Stomach (tissue), 8 donors: ENCODE measurements at regions not wholly inside any gene's neighbourhood (a gene's known extent, or its start where the extent isn't known, plus 50 kb on each side); places are given as distances from the start of the nearest gene placed in this dataset.

Source experiments
- DNase-seq, 2 donors: peaks; one replicate each; pipeline versions ENCODE4 v3.0.0 to v3.0.0-alpha.2; 2013 to 2019
- H3K27ac ChIP-seq, 5 donors: fragments of 200-600 bp in 4 of 5; sonication (generic) in 4 of 5; one replicate each; pipeline ENCODE4 v1.5.1; 2013 to 2019; ENCODE audit warnings: mild to moderate bottlenecking in 1 of 5, moderate library complexity in 1 of 5
- H3K27me3 ChIP-seq, 3 donors: fragments of 200-600 bp; sonication (generic); one replicate each; pipeline ENCODE4 v1.5.1; 2017 to 2019; ENCODE audit warnings: mixed run types in 1 of 3
- H3K36me3 ChIP-seq, 4 donors: fragments of 200-600 bp; sonication (generic); 1 replicate in 3 of 4; 2 replicates in 1 of 4; pipeline ENCODE4 v1.5.1; 2016 to 2019
- H3K4me1 ChIP-seq, 4 donors: fragments of 200-600 bp; sonication (generic); one replicate each; pipeline ENCODE4 v1.5.1; 2016 to 2019
- H3K4me3 ChIP-seq, 4 donors: fragments of 200-600 bp; sonication (generic) in 3 of 4; one replicate each; pipeline ENCODE4 v1.5.1; 2016 to 2019; ENCODE audit warnings: mild to moderate bottlenecking in 1 of 4
- H3K9me3 ChIP-seq, 4 donors: fragments of 200-600 bp; sonication (generic); one replicate each; pipeline ENCODE4 v1.5.1; 2016 to 2019
- CTCF ChIP-seq, 7 experiments: fragments of 450-650 bp in 4 of 7; fragments of 200-600 bp in 3 of 7; sonication (generic) in 3 of 7; IDR thresholded peaks; one replicate each; pipeline ENCODE4 v1.5.1; 2016 to 2019; ENCODE audit warnings: antibody characterized with exemption in 7 of 7, control low read depth in 2 of 7, mild to moderate bottlenecking in 1 of 7
- EP300 ChIP-seq: sonication (generic); formaldehyde crosslinking; IDR thresholded peaks from one replicate; pipeline ENCODE4 v1.6.1; 2017; ENCODE audit warnings: antibody characterized with exemption
- POLR2A ChIP-seq, 4 donors: fragments of 450-650 bp; IDR thresholded peaks; one replicate each; pipeline ENCODE4 v1.6.1; 2016; ENCODE audit warnings: antibody characterized with exemption in 4 of 4, control low read depth in 2 of 4, mild to moderate bottlenecking in 1 of 4, moderate library complexity in 1 of 4
- POLR2AphosphoS5 ChIP-seq, 3 donors: sonication (generic); formaldehyde crosslinking; IDR thresholded peaks; one replicate each; pipeline ENCODE4 v1.6.1; 2016; ENCODE audit warnings: antibody characterized with exemption in 3 of 3
- WGBS, 5 donors: extraction: QIAGEN DNeasy Blood & Tissue Kit in 3 of 5; methylation state at CpG; one replicate each; pipeline versions ENCODE4 v1.1.5 to v1.1.7; 2013 to 2018; 5-methylcytosine and 5-hydroxymethylcytosine counted together
- intact Hi-C: fragments of 100-400 bp; cut with DNase I; formaldehyde crosslinking; loops from one replicate; pipeline ENCODE4 v1.15.1; 2023; ENCODE audit warnings: low total_unique reads
- donor health status: healthy with polysubstance abuse.
- donor health status: Bipolar disorder and iron deficiency.
- donor health status: healthy.

GRCh38 chr18:75139226-75139911, 69.6 kb downstream of the PTGR3 start:
- TF ChIP-seq EP300 = no peak
- TF ChIP-seq CTCF (IDR thresholded peaks at IDR 0.05) = no peak
- TF ChIP-seq POLR2AphosphoS5 (IDR thresholded peaks at IDR 0.05) = no peak
- TF ChIP-seq POLR2A (IDR thresholded peaks at IDR 0.05) = no peak
- Histone ChIP-seq H3K9me3 (peaks cover 0 to 4% (median under 1%) of the 10 kb centered on the region in 4 donors), H3K4me1 (no peaks in the 10 kb centered on the region), H3K27me3 (no peaks in the 10 kb centered on the region), H3K4me3 (no peak overlapping the region), H3K27ac (no peak overlapping the region), H3K36me3 (no peaks in the 10 kb centered on the region)
- intact Hi-C loops = no loop called here
- 78 to 86% (median 82%) methylated on average over 18 of the region's 18 CpGs for WGBS, 5 donors
- no peak for DNase-seq

GRCh38 chr18:75137346-75137877, 71.5 kb downstream of the PTGR3 start:
- intact Hi-C loops = no loop called here
- 85 to 94% (median 92%) methylated on average over 11 of the region's 11 CpGs for WGBS, 5 donors
- Histone ChIP-seq H3K4me1 (no peaks in the 10 kb centered on the region), H3K27me3 (no peaks in the 10 kb centered on the region), H3K9me3 (no peaks in the 10 kb centered on the region), H3K4me3 (no peak overlapping the region), H3K27ac (no peak overlapping the region), H3K36me3 (no peaks in the 10 kb centered on the region)
- DNase-seq = no peak
- TF ChIP-seq POLR2A (IDR thresholded peaks at IDR 0.05) = no peak
- TF ChIP-seq CTCF (IDR thresholded peaks at IDR 0.05) = no peak
- TF ChIP-seq POLR2AphosphoS5 (IDR thresholded peaks at IDR 0.05) = no peak
- TF ChIP-seq EP300 = no peak

- intact Hi-C loops = no loop called here
- 89 to 94% (median 93%) methylated on average over 10 to 14 of the region's 14 CpGs for WGBS, 5 donors
- H3K27me3 ChIP-seq = no peaks in the 10 kb centered on the region
Measured at GRCh38 chr18:75135158-75135725, 73.7 kb downstream of the PTGR3 start.

GRCh38 chr18:75134611-75134975, 74.3 kb downstream of the PTGR3 start:
- Histone ChIP-seq H3K4me1 (peaks cover 0 to 12% (median 0%) of the 10 kb centered on the region in 4 donors), H3K27ac (no peak overlapping the region), H3K4me3 (no peak overlapping the region), H3K36me3 (no peaks in the 10 kb centered on the region), H3K27me3 (no peaks in the 10 kb centered on the region), H3K9me3 (no peaks in the 10 kb centered on the region)
- TF ChIP-seq EP300 = no peak
- TF ChIP-seq POLR2AphosphoS5 (IDR thresholded peaks at IDR 0.05) = no peak
- TF ChIP-seq POLR2A (IDR thresholded peaks at IDR 0.05) = no peak
- no peak for TF ChIP-seq CTCF (IDR thresholded peaks at IDR 0.05)
- intact Hi-C loops = no loop called here
- 86 to 92% (median 91%) methylated on average over 10 to 11 of the region's 11 CpGs for WGBS, 5 donors
- DNase-seq = no peak

More at GRCh38 chr18:75135158-75135725, 73.7 kb downstream of the PTGR3 start:
- H3K27ac ChIP-seq = no peak overlapping the region
- no peaks in the 10 kb centered on the region for H3K36me3 ChIP-seq
- TF ChIP-seq CTCF (IDR thresholded peaks at IDR 0.05) (no peak), POLR2AphosphoS5 (IDR thresholded peaks at IDR 0.05) (no peak), POLR2A (IDR thresholded peaks at IDR 0.05) (no peak), EP300 (no peak)
- no peak overlapping the region for H3K4me3 ChIP-seq
- DNase-seq = no peak
- no peaks in the 10 kb centered on the region for H3K9me3 ChIP-seq
- peaks cover 0 to 12% (median 0%) of the 10 kb centered on the region in 4 donors for H3K4me1 ChIP-seq
